ENCODE measurements at regions not wholly inside any gene's neighbourhood (a gene's known extent, or its start where the extent isn't known, plus 50 kb on each side); places are given as distances from the start of the nearest gene placed in this dataset.

- no peak for TF ChIP-seq TAF1 (IDR thresholded peaks at IDR 0.05; ENCODE audit: borderline replicate concordance, low read depth, low read length)
- no peak for TF ChIP-seq POLR2A (IDR thresholded peaks at IDR 0.05; ENCODE audit: low read depth, low read length)
- no peak for TF ChIP-seq POLR2AphosphoS5 (IDR thresholded peaks at IDR 0.05; ENCODE audit: low read depth, low read length)
- no peak for DNase-seq (ENCODE audit: insufficient read length)
- FAIRE-seq: no peak
Measured at GRCh38 chr6:166754218-166755030, 127.4 kb upstream of the RPS6KA2 start.

DNA sequence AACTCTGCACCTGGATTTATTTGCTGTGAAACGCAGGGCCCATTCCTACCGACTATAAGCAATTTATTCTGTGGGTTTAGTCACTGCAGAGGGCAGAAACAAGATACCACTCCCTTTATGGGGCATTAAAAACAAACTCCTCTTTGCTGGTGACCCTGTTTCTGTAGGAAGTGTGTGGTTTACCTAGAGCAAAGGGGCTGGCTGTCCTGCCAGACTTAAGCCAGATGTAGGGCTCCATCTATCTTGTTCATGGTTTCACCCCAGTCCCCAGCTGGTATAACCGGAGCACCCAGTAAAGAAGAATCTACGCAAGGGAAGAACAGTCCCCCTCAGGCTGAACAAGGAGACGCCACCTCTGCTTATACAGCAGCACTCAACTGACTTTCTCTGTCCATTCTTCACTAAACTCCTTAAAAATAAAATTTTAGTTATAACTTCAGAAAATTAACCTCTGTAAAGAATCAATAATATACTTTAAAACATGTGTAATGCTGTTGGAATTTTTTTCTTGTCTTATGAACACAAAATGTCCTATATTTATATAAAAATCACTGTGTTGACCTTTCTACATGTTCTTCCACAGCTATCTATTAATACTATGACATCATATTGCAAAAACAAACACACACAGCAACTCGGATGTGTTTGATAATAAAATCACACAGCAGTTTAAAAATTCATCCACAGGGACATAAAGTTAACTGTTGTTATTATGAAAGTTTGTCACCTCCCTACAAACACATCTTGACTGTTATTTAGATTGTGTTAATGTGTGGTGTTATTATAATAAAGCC is 126.1 kb upstream of the RPS6KA2 start:
- DNase-seq (ENCODE audit: insufficient read length) (no peak), FAIRE-seq (no peak)
- TF ChIP-seq TAF1 (IDR thresholded peaks at IDR 0.05; ENCODE audit: borderline replicate concordance, low read depth, low read length): no peak
- TF ChIP-seq POLR2AphosphoS5 (IDR thresholded peaks at IDR 0.05; ENCODE audit: low read depth, low read length): no peak
- TF ChIP-seq POLR2A (IDR thresholded peaks at IDR 0.05; ENCODE audit: low read depth, low read length): no peak

DNA sequence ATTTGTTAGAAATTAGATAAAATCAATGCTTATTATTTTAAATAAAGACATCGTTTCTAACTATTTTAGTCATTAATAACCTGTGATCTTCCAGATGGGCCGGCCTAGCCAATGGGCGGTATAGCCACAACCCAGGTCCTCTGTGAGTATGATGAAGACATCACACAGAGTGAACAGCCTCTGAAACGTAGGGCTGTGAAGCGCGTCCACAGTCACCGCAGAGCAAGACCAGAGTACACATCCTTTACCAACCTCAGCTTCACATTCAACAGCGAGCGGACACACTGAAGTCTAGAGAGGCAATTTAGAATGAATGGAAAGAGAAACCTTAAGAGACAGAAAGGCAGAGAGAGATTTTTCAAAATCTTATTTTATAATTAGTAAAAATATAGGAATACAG is 125.0 kb upstream of the RPS6KA2 start:
- FAIRE-seq (no peak), DNase-seq (ENCODE audit: insufficient read length) (no peak)
- TF ChIP-seq TAF1 (IDR thresholded peaks at IDR 0.05; ENCODE audit: borderline replicate concordance, low read depth, low read length) (no peak), POLR2AphosphoS5 (IDR thresholded peaks at IDR 0.05; ENCODE audit: low read depth, low read length) (no peak), POLR2A (IDR thresholded peaks at IDR 0.05; ENCODE audit: low read depth, low read length) (no peak)

DNA sequence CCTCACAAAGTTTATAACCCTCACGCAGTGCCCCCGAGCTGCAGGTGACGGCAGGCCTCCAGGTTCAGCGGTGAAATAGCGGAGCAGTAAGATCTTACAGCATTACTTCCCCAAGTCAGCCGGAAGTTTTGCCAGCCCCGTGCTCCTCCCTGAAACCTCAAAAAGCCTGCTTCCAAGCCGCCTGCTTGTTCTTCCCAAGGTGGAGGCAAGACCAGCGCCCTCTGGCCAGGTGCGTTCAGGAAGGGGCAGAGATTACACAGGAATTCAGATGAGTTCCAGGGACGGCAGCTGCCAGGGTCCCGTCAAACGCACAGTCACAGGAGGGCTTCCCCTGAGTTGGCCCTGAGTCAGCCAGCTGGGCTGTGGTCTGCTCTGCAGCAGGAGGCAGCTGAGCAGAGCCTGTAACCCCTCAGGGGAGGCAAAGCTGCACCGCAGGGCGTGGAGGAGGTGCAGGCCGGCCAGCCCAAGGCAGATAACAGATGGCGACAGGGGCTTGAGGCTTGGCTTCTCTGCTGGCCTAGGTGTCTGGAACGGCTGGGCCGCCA is 124.1 kb upstream of the RPS6KA2 start:
- FAIRE-seq (no peak), DNase-seq (ENCODE audit: insufficient read length) (no peak)
- TF ChIP-seq TAF1 (IDR thresholded peaks at IDR 0.05; ENCODE audit: borderline replicate concordance, low read depth, low read length) (no peak), POLR2A (IDR thresholded peaks at IDR 0.05; ENCODE audit: low read depth, low read length) (no peak), POLR2AphosphoS5 (IDR thresholded peaks at IDR 0.05; ENCODE audit: low read depth, low read length) (no peak)

GRCh38 chr6:166750108-166750793 is 123.2 kb upstream of the RPS6KA2 start:
- FAIRE-seq (no peak), DNase-seq (ENCODE audit: insufficient read length) (no peak)
- TF ChIP-seq POLR2A (IDR thresholded peaks at IDR 0.05; ENCODE audit: low read depth, low read length) (no peak), TAF1 (IDR thresholded peaks at IDR 0.05; ENCODE audit: borderline replicate concordance, low read depth, low read length) (no peak), POLR2AphosphoS5 (IDR thresholded peaks at IDR 0.05; ENCODE audit: low read depth, low read length) (no peak)

DNA sequence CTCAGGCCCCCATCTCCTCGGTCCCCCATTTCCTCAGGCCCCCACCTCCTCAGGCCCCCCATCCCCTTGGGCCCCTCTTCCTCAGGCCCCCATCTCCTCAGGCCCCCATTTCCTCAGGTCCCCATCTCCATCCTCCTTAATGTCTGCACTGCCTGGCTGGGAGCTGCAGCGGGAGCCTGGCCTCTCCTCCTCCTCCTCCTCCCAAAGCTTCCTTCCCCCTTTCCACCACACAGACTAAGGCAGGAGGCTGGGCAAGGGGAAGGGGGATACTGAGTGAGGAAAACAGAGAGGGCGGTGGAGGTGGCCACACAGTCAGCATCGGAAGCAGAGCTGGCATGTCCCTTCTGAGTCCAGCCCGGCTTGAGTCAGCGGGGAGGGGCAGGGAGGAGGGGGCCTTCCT is 122.6 kb upstream of the RPS6KA2 start:
- FAIRE-seq: peak; percentile 38
- no peak for TF ChIP-seq POLR2AphosphoS5 (IDR thresholded peaks at IDR 0.05; ENCODE audit: low read depth, low read length)
- no peak for TF ChIP-seq POLR2A (IDR thresholded peaks at IDR 0.05; ENCODE audit: low read depth, low read length)
- no peak for TF ChIP-seq TAF1 (IDR thresholded peaks at IDR 0.05; ENCODE audit: borderline replicate concordance, low read depth, low read length)
- no peak for DNase-seq (ENCODE audit: insufficient read length)

DNA sequence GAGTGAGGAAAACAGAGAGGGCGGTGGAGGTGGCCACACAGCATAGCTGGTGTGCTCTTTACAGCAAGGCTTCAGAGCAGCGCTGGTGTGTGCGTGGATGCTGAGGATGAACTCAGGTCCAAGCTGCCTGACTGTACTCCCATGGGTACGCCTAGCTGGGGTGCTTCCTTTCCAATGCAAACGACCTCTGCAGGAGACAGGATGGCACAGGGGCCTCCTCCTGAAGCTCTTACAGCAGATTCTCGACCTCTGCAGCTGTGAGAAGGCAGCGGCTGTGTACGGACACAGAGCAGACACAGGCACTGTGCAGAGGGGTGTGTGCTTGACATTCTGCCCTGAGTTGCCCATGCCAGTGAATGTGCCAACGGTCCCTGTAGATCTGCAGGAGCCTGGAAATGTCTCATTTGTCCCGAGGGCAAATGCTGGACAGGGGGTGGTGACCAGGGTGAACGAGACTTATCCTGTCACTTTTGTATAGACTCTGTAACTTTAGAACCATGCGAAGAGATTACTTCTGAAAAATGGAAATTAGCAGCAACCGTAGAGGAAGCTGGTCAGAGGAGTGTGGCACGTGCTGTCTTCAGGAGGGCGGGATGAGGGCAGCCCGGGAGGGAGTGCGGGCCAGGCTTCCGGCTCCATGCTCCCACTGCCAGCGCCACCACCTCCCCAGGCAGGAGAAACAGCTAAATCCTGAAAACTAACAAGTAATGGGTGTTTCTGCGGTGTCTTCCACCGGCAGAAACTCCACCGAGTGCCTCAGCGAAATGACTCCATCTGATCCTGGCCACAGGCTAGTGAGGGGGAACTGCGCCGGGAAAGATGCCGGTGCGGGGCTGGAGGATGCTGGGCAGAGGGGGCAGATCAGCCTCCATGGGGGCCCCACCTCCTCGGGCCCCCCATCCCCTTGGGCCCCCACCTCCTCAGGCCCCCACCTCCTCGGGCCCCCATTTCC is 120.9 kb upstream of the RPS6KA2 start:
- DNase-seq (ENCODE audit: insufficient read length): no peak
- no peak for TF ChIP-seq TAF1 (IDR thresholded peaks at IDR 0.05; ENCODE audit: borderline replicate concordance, low read depth, low read length)
- no peak for TF ChIP-seq POLR2AphosphoS5 (IDR thresholded peaks at IDR 0.05; ENCODE audit: low read depth, low read length)
- no peak for TF ChIP-seq POLR2A (IDR thresholded peaks at IDR 0.05; ENCODE audit: low read depth, low read length)
- FAIRE-seq: no peak

DNA sequence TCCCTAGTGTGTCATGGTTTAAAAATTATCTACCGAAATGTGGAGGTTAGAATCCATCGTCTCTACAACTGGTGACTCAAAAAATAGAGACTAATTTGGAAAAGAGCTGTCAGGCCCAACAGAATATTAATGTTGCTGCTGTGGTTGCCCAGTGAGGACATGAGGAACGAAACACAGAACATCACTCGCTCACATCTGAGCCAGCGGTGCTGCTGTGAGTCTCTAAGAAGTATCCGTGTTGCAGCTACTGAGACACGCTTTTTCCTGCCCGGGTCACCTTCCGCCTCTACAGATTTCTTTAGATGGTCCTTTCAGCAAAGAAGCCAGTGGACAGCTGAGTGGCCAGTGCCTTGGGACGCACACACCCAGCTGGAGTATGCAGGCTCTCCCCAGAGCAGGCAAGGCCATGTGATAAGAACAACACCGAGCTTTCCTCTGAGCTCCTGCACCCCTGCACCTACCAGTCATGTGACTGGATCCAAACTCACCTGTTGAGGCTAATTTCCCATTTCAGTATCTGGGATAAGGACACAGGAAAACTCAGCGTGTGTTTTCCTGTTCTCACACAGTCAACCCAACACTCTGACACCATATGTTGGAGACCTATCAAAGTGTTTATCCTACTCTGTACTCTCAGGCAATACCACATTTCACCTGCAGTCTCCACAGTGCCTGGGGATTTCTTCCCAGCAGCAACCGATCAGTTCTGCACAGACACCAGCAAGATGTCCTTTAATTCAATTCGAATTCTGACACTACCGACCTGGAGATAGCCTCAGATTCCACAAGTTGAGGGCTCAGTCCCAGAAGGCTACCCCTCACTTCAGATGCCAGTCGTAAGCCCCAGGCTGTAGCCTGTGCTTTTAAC is 119.0 kb upstream of the RPS6KA2 start:
- no peak for FAIRE-seq
- TF ChIP-seq POLR2A (IDR thresholded peaks at IDR 0.05; ENCODE audit: low read depth, low read length) (no peak), POLR2AphosphoS5 (IDR thresholded peaks at IDR 0.05; ENCODE audit: low read depth, low read length) (no peak), TAF1 (IDR thresholded peaks at IDR 0.05; ENCODE audit: borderline replicate concordance, low read depth, low read length) (no peak)
- DNase-seq (ENCODE audit: insufficient read length): no peak

GRCh38 chr6:166744223-166745134 is 117.4 kb upstream of the RPS6KA2 start:
- no peak for FAIRE-seq
- no peak for TF ChIP-seq TAF1 (IDR thresholded peaks at IDR 0.05; ENCODE audit: borderline replicate concordance, low read depth, low read length)
- no peak for TF ChIP-seq POLR2AphosphoS5 (IDR thresholded peaks at IDR 0.05; ENCODE audit: low read depth, low read length)
- TF ChIP-seq POLR2A (IDR thresholded peaks at IDR 0.05; ENCODE audit: low read depth, low read length): no peak

More at GRCh38 chr6:166744223-166745134, 117.4 kb upstream of the RPS6KA2 start:
- no peak for DNase-seq (ENCODE audit: insufficient read length)

Measured in GM12892 (cell line).